GM12864 (cell line): ENCODE measurements at regions not wholly inside any gene's neighbourhood (a gene's known extent, or its start where the extent isn't known, plus 50 kb on each side); places are given as distances from the start of the nearest gene placed in this dataset.

Source experiments
- DNase-seq: peaks from one replicate; pipeline ENCODE4 v3.0.0-alpha.2; 2011; ENCODE audit warnings: low read depth
- H3K4me3 ChIP-seq: 2 replicates; pipeline ENCODE4 v1.5.1; 2011; ENCODE audit warnings: mild to moderate bottlenecking, low read depth, low read length, control low read depth
- CTCF ChIP-seq: IDR thresholded peaks from 2 replicates; pipeline ENCODE4 v1.5.1; 2011; ENCODE audit warnings: low read depth, mild to moderate bottlenecking, moderate library complexity, low read length, control low read depth, inconsistent platforms; ENCODE audit errors: missing control alignments

DNA sequence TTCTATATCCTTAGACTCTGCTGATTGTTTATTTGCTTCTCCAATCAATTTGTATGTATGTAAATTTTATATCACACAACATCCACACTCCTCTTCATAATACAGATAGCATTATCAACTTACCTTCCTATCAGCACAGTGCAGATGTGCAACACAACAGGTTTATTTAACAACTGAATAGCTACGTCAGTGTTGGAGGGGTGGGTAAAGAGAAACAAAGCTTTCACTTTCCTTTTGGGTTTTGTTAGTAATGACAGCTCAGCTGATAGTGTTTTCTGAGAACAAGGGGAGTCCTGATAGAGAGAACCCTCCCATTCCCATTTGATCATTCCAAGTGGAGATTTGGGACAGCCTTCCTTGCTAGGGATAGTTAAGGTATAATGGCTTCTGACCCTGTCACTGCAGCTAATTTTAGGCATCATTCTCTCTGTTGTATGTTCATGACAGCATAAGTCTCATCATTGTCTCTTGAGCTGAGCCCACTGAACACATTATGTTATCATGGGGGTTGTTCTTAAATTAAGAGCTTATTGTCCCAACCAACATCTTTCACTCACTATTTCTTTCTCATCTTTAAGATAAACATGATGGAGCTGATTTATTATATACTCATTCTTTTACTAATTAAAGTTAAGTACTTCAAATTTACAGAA is 227.7 kb downstream of the GPD2 start:
- TF ChIP-seq CTCF = no peak

DNA sequence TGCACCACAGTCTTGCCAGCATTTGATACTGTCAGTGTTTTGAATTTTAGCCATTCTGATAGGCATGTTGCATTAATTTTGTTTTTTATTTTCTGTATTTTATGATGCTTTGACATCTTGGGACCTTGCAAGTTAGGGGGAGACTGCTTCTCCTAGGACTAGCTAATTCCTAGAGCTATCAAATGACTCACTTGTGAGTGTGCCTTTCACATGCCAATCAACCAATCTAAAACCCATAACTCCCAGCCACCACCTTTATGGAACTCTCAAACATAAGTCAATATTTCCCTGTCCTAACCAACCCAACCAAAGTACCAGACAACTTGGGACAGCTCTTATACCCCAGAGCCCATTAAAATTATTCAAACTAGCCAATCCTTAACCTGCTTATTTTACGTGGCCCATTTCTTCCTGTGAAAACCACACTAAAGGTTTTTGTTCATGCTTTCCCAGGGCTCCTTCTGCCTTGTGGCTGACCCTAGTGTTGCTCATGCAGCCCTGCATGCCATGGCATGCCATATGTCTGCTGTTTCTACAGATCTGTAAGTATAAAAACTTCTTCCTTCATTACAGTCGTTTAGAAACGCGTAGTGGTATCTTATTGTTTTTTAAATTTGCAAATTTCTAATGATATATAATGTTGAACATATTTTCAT is 230.1 kb downstream of the GPD2 start:
- DNase-seq = no peak
- H3K4me3 ChIP-seq = no peak overlapping the region
- TF ChIP-seq CTCF = no peak

More for the DNA sequence above, 227.7 kb downstream of the GPD2 start:
- no peak overlapping the region for H3K4me3 ChIP-seq
- DNase-seq = no peak

- no peak for TF ChIP-seq CTCF
- DNase-seq = no peak
- no peak overlapping the region for H3K4me3 ChIP-seq
These were observed 233.9 kb downstream of the GPD2 start for GRCh38 chr2:156670104-156670503.

GRCh38 chr2:156671706-156672361 is 235.7 kb downstream of the GPD2 start:
- TF ChIP-seq CTCF = no peak
- H3K4me3 ChIP-seq = no peak overlapping the region
- no peak for DNase-seq

- no peak for DNase-seq
- H3K4me3 ChIP-seq = no peak overlapping the region
- no peak for TF ChIP-seq CTCF
These were observed 236.6 kb downstream of the GPD2 start for GRCh38 chr2:156672556-156673332.

- no peak for DNase-seq
- TF ChIP-seq CTCF = no peak
These were observed 237.1 kb downstream of the GPD2 start for GRCh38 chr2:156673333-156673615.

More at GRCh38 chr2:156673333-156673615, 237.1 kb downstream of the GPD2 start:
- no peak overlapping the region for H3K4me3 ChIP-seq
